ENCODE measurements at regions not wholly inside any gene's neighbourhood (a gene's known extent, or its start where the extent isn't known, plus 50 kb on each side); places are given as distances from the start of the nearest gene placed in this dataset.

GRCh38 chr4:57373991-57374390 is 263.8 kb upstream of the IGFBP7 start:
- TF ChIP-seq CTCF (IDR thresholded peaks at IDR 0.05; ENCODE audit: low read length): no peak
- TF ChIP-seq EZH2 (IDR thresholded peaks at IDR 0.05; ENCODE audit: borderline replicate concordance, low read length): no peak

Data from OCI-LY1 (cell line).